NCI-H2227 (cell line): ENCODE measurements at regions not wholly inside any gene's neighbourhood (a gene's known extent, or its start where the extent isn't known, plus 50 kb on each side); places are given as distances from the start of the nearest gene placed in this dataset.
"Not testable (repeated sequence)": the region's sequence is repeated elsewhere in the genome, so short reads cannot be mapped to it uniquely, and the experiment has no call there.

ENCODE experiments used
- DNase-seq: peaks from one replicate; lab custom pipeline; 2025; ENCODE audit not compliant: unreplicated experiment; lab: John Stamatoyannopoulos, UW

DNA sequence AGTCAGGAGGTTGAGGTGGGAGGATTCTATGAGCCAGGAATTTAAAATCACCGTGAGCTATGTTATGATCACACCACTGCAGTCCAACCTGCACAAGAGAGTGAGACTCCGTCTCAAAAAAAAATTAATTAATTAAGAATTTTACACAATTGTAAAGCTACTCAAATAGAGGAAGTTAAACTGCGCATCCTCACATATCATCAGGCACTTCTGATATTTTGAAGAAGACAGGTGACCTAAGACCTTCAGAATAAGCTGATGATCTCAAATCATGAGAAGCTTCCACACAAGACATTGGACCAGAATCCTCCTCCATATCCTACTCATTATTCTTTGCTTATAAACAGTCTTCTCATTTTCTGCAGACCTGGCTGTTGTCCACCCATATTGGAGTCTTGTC lies 800.9 kb downstream of the TMEM121 start:
- no peak for DNase-seq

DNA sequence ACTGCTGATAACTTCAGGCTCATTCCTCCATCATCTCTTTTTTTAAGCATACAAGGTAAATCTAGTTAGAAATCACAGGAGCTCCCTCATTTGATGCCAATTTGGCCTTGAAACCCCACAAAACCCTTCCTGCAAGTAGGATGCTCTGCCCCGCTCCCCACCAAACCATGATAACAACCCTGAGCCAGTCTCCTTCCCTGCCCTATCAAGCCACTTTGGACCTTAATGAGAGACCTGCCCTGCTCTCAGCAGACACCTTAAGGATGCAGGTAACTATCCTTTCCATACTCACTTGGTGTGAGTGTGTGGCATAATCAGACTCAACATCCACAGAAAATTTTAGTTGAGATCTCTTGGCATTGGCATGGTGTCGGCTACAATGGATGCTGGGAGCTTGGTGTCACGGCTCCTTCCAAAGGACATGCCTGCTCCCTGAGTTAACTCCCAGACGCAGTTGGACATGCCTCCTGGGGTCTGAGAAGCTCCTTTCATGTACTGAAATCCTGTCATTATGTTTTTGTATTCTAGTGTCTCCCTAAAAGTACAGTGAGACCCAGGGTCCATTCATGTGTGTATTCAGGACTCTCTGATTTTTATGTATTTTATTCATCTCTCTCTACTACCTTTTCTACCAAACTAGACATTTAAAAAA lies 801.4 kb downstream of the TMEM121 start:
- DNase-seq: not testable (repeated sequence)

DNA sequence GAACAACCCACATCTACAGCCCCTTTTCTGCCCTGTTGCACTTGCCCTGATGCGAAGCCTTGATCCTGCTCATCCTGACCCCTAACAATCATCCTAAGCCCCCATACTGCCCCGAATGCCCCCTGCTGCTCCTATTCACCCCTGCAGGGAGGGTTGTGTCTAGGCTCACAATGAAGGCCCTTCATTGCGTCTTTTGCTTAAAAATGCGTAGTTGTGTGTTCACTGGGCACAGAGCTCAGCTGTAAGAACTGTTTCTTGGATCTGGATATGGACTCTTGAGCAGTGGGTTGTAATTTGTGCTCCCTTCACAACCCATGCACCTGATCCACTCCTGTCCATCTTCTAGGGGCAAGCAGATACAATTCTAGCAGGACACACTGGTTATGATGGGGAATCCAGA lies 802.9 kb downstream of the TMEM121 start:
- DNase-seq: not testable (repeated sequence)

DNA sequence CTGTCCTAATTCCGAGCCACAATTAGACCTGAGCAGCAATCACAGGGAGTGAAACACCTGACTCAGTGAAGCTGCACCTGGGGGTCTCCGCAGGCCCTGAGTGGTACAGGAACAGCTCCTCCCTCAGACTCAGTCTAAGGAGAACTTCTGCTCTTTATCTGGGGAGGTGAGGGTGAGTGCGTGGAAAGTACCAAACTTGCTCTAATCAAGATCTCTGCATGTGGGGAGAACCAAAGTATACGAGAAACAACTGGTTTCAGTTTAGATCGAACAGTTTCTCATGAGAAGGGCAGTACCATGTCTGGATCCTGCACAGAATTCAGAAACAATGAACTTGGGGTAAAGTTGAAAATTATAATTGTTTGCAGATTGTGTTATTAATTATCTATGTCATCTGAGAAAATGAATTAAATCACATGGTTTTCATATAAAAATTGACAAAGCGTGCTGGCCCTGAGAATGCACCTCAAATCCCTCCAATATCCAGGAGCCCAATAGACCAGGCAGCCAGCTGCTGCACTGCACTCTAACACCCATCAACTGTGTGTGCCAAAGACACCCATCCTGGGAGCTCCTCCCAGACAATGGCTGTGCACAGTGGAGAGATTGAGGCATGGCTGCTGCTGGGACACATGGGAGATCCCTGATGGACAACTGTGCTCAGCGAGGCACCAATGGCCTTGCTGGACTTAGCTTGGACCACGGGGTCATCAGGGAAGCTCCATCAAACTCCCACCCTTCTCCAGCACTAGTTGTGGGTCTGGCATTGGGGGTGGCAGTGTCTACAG lies 803.8 kb downstream of the TMEM121 start:
- DNase-seq: not testable (repeated sequence)

DNA sequence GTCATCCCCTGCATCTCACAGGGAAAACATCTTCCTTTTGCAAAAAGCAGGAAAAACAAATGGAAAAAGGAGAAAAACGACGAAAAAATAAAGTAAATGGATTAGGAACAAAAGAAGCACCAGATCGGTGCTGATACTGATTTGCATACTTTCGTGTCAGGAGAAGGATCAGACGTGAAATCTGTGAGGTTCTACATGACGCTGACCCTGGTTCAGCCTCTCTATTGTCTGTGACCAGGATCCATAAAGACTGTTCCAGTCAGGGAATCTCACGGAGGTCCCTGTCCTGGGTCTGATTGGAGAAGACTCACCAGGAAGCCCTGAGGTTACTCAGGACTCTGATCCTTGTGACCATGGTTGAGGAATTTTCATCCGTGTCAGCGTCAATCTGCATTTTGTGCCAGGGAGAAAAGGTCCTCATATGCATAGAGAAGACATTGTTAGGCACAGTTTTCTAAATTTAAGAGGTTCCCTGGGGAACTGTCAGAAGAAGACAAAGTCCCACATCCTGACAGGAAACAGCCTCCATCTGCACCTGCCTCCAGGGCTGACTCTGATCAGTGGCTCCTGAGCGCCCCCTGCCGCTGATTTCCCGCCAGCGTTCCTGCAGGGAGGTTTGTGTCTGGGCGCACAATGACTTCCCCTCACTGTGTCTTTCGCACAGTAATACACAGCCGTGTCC lies 808.2 kb downstream of the TMEM121 start:
- not testable (repeated sequence) for DNase-seq

DNA sequence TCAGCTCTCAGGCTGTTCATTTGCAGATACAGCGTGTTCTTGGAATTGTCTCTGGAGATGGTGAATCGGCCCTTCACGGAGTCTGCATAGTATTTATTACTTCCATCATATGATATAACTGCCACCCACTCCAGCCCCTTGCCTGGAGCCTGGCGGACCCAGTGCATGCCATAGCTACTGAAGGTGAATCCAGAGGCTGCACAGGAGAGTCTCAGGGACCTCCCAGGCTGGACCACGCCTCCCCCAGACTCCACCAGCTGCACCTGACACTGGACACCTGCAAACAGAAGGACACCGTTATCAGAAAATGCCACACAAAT lies 808.7 kb downstream of the TMEM121 start:
- not testable (repeated sequence) for DNase-seq

DNA sequence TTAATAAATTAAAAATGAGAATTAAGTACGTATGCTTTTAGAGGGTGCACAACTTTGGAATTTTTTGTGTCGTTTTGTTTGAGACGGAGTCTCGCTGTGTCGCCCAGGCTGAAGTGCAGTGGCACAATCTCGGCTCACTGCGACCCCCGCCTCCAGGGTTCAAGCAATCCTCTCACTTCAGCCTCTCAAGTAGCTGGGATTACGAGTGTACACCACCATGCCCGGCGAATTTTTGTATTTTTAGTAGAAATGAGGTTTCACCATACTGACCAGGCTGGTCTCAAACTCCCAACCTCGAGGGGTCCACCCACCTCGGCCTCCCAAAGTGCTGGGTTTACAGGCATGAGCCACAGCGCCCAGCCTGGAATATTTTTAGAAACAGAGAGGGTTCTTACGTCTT lies 812.4 kb downstream of the TMEM121 start:
- DNase-seq: not testable (repeated sequence)

DNA sequence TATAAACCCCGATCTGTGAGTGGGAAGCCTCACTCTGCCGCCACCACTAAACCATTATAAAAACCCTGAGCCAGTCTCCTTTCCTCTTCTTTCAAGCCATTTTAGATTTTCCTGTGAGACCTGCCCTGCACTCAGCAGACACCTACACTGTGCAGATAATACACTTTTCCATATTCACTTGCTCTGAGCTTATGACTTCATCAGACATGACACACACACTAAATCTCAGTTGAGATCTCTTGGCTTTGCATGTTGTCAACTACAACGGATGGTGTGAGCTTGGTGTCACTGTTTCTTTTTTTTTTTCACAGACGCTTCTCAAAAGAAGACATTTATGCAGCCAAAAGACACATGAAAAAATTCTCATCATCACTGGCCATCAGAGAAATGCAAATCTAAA lies 814.3 kb downstream of the TMEM121 start:
- not testable (repeated sequence) for DNase-seq

DNA sequence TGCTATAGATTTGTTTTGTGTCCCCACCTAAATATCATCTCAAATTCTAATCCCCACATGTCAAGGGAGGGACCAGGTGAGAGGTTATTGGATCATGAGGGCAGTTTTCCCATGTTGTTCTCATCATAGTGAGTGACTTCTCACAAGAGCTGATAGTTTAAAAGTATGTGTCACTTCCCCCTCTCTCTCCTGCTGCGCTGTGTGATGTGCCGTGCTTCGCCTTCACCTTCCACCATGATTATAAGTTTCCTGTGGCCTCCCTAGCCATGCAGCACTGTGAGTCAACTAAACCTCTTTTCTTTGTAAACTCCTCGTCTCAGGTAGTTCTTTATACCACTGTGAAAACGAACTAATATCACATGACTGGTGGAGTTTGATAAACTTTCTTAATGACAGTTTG lies 814.8 kb downstream of the TMEM121 start:
- not testable (repeated sequence) for DNase-seq

DNA sequence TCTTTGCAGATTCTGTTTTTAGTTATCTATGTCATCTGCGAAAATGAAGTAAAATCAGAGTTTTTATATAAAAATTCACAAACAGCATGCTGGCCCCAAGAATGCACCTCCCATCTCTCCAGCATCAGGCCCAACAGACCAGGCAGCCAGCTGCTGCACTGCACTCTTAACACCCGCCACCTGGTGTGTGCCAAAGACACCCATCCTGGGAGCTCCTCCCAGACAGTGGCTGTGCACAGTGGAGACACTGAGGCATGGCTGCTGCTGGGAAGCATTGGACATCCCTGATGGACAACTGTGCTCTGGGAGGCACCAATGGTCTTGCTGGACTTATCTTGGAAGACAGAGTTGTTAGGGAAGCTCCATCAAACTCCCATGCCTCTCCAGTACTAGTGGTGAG lies 817.2 kb downstream of the TMEM121 start:
- no peak for DNase-seq

DNA sequence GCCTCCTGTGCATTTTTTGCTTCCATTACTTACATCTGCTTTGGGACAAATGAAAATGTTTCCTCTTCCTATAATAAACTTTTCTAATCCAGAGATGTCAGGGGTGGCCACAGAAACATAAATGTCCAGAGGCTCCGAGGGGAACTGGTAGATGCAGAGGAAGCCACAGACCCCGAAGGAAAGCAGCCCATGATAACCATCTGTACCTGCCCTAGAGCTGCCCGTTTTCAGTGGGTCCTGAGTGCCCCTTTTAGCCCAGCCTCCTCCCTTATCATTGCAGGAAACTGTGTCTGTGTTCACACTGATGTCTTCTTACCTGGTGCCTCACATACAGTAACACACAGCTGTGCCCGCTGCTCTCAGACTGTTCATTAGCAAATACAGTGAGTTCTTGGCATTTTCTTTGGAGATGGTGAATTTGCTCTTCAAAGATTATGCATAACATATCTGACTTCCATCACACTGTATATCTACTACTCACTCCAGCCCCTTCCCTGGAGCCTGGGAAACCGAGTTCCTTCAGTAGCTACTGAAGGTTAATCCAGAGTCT lies 817.8 kb downstream of the TMEM121 start:
- not testable (repeated sequence) for DNase-seq

DNA sequence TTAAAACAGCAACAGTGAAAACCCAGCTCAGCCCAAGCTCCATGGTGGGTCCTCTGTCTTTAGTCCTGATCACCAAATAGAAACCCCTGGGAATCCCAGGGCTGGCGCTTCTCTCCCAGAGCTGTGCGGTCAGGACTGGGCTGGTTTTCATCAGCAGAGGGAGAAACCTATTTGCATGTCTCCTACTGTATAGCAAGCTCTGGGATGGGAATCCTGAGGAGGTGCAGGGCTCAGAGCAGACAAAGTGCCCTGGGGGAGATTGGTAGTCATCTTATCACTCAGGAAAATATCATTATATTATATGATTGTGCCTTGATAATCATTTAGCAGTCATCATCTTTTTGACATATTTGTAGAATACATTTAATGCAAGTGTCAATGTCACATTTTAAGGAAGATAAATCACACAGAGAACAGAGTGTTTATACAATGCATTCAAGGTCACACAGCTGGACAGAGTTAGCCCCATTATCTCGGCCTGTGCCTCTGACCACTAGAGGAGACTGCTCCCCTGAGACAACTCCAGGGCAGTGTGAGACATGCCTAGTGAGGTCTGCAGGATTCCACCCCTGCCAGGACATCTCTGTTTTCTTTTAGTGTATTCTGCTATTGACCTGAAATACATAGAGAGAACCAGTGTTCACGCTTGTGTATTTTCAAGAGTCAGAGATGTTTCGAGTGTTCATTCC lies 818.6 kb downstream of the TMEM121 start:
- not testable (repeated sequence) for DNase-seq

DNA sequence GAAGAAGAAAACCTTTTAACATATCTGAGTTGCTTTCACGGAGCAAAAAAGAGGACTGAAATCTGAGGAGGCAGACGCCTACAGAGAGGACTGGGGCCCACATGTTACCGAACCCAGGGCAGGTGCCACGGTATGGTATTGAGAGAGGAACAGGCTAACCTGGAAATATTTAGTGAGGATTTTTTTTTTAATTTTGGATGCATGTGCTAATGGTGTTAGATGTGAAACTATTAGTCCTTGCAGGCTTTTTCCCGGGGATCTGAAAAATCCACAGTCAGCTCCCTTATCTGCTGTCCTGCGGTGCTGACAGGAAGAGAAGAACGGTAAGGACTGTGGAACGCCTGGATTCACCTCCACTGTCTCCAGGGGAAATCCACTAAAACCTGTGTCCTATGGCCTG lies 819.7 kb downstream of the TMEM121 start:
- no peak for DNase-seq

DNA sequence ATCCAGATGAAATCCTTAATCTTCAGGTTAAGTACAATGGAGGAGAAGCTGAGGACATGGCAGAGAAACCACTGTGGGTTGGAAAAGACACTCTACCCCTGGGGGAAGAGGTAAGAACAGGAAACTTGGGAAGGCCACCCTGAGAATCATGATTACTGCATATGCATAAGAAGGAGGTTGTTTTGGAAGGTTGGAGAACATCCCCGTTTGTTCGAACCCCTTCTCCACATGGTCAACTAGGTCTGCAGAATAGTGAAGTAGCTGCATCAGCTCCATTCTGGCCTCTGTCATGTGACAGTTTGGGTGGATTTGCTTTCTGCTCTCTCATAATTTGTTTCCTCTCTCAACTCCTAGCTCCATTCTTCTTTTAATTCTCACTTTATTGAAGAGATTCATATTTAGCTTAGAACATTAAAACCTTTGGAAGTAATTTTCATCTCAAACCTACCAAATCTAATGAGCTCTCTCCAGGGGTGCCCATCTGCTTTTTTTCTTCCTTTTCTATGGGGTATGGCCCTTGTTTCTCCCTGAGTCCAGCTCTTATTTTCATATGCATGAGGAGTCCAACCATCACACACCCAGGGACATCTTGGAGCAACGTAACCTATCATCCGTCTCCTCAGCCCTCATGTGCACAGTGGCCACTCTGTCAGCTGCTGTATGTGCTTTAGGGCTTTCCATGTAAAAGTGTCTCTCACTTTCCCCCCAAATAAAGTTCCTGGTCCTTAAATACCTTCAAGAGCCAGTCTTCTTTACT lies 820.3 kb downstream of the TMEM121 start:
- no peak for DNase-seq

DNA sequence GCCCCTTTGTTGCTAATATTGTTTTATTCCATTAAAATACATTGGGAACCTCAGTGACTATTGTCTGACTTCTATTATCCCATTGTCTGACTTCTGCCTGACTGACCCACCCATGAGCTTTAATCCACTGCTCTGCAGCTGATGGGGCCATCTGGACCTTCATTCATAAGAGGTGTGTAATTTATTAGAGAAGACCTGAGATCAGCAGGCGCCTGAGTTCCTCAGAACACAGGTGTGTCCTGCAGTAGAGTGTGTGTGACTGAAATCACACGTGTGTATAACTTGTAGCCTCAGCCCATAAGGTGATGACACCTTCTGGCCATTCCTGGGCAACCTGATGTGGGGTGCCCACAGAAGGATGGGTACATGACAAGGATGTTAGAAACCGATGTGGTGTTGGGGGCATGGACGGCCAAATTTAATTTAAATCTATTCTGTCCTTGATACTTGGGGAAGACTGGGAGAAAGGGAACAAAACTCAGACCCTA lies 821.0 kb downstream of the TMEM121 start:
- DNase-seq: no peak

DNA sequence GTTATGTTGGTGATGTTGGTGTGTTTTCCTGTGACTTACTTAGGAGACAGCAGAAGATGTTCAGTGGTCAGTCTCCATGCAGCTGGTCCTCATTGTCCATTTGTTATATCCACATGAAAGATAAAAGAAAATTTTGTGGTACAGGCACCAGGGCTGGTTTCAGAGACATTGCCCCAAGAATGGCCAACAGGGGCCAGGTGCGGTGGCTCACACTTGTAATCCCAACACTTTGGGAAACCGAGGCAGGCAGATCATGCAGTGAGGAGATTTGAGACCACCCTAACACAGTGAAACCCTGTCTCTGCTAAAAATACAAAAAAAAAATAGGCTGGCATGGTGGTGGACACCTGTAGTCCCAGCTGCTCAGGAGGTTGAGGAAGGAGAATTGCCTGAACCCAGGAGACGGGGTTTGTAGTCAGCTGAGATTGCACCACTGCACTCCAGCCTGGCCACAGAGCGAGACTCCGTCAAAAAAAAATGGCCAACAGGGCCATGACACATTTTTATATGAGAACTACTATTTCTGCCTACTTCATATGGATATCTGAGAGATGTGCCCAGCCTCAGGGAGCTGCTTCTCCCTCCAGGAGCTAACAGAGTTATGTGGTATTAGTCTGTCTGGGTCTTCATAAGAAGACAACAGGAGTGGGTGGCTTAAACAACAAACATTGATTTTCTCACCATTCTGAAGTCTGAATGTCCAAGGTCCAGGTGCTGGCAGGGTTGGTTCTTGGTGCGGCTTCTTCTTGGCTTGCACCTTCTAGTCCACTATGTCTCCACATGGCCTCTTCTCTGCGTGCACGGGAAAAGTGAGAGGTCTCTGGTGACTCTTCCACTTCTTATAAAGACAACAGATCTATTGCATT lies 821.7 kb downstream of the TMEM121 start:
- no peak for DNase-seq

DNA sequence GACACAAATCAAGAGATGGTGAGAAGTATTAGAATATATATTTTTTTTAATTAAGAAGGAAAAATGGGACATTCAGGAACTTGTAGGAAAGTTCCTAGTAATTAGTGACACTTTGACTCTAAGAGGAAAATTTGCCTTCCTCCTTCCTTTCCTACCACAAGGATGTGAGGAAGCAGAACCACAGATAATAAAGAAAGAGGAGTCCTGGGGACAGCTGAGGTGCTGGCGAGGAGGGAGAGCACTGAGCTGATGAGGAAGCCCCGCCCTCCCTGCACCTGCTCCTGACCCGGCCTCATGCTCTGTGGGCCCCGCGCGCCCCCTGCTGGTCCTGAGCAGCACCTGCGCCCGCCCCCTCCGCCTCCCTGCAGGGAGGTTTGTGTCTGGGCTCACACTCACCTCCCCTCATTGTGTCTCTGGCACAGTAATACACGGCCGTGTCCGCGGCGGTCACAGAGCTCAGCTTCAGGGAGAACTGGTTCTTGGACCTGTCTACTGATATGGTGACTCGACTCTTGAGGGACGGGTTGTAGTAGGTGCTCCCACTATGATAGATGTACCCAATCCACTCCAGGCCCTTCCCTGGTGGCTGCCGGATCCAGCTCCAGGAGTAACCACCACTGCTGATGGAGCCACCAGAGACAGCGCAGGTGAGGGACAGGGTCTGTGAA lies 822.6 kb downstream of the TMEM121 start:
- DNase-seq: not testable (repeated sequence)

DNA sequence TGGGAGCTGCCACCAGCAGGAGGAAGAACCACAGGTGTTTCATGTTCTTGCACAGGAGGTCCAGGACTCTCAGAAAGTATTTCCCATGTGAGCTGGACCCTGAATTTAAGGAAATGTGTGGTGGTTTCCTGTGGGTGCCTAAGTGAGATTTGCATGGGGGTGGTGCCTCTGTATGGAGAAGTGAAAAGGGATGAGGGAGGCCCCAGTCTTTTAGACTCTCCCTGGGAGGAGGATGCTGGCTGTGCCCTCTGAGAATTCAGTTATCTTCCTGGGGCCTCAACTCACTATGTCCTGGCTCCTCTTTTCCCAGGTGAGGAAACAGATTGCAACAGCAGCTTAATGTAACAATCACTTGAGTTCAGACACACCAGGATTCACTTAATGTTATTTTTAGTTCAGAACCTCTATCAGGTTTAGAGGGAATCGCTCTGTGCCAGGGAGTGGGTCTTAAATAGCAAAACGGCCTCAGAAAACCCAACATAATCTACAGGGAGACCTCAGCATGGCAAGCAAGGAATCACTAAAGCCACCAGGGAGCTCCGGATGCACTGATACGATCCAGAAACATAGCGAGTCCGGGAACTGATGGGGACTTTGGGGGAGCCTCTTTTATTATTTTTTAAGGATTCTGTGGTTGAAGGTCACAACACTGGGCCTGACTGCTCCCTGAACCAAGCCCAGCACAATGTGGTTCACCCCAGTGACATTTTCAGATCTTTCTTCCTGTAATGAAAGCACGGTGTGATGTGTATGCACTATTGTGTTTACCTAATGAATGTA lies 823.5 kb downstream of the TMEM121 start:
- not testable (repeated sequence) for DNase-seq
